GM10266 (cell line): ENCODE measurements at regions not wholly inside any gene's neighbourhood (a gene's known extent, or its start where the extent isn't known, plus 50 kb on each side); places are given as distances from the start of the nearest gene placed in this dataset.

Experiments
- DNase-seq: peaks from one replicate; pipeline ENCODE4 v3.0.0; 2012; ENCODE audit errors: extremely low spot score
- TF ChIP-seq, protein P1 (sequence below): IDR thresholded peaks from 2 replicates; pipeline ENCODE4 v1.5.1; 2012; ENCODE audit warnings: mild to moderate bottlenecking, low read depth; ENCODE audit not compliant: control insufficient read depth, insufficient read depth; ENCODE audit errors: missing control alignments

GRCh38 chr2:123047186-123047585 lies 977.9 kb upstream of the CNTNAP5 start:
- TF ChIP-seq, protein P1, sequence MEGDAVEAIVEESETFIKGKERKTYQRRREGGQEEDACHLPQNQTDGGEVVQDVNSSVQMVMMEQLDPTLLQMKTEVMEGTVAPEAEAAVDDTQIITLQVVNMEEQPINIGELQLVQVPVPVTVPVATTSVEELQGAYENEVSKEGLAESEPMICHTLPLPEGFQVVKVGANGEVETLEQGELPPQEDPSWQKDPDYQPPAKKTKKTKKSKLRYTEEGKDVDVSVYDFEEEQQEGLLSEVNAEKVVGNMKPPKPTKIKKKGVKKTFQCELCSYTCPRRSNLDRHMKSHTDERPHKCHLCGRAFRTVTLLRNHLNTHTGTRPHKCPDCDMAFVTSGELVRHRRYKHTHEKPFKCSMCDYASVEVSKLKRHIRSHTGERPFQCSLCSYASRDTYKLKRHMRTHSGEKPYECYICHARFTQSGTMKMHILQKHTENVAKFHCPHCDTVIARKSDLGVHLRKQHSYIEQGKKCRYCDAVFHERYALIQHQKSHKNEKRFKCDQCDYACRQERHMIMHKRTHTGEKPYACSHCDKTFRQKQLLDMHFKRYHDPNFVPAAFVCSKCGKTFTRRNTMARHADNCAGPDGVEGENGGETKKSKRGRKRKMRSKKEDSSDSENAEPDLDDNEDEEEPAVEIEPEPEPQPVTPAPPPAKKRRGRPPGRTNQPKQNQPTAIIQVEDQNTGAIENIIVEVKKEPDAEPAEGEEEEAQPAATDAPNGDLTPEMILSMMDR, result no peak
- DNase-seq, result no peak

DNA sequence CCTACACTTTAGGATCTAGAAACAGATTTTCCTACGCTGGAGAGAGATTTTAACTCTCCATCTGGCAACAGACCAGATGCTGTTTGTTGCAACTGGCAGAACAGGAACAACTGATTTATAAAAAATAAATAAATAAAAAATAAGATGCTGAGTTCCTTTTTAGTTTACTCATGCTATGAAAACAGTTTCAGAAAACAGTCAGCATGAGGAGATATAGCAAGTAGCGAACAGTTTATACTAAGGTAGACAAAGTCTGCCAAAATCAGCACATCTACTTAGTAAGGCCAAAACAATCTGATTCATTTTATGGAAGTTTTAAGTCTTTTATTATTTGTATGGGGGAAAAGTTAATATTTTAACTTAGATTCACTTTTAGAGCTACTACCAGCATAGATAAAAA lies 974.0 kb upstream of the CNTNAP5 start:
- DNase-seq, result no peak
- TF ChIP-seq, protein P1, result no peak

GRCh38 chr2:123061534-123061933 lies 963.6 kb upstream of the CNTNAP5 start:
- TF ChIP-seq, protein P1, result no peak
- DNase-seq, result no peak

DNA sequence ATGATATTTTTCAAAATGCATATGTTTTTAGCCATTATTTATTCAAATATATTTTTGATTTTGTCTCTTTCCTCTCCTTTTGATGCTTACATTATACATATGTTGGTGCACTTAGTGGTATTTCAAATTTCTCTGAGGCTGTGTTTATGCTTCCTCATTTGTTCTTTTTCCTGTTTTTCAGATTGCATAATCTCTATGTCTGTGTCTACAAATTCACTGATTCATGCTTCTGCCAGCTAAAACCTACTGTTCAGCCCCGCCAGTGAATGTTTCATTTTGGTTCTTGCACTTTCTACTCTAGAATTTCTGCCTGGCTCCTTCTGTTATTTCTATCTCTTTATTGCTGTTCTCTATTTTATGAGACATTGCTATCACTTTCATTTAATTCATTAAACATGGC lies 951.7 kb upstream of the CNTNAP5 start:
- DNase-seq, result no peak
- TF ChIP-seq, protein P1, result no peak

DNA sequence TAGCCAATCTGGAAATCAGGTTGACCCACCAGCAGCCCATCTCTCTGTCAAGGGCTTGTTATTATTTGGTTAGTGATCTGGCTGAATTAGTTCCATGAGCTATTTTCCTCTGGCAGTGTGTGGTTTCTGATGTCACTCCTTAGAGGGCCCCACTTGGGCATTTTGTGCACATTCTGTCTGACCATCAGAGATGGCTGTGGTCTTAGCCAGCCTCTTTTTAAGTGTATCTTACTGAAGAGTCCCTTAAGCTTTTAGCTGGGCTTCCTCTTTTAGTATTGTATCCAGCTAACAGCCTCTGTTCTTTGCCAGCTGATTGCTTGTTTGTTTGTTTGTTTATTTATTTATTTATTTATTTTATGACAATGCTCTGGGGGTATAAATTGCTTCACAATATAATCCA lies 951.1 kb upstream of the CNTNAP5 start:
- DNase-seq, result no peak
- TF ChIP-seq, protein P1, result no peak

DNA sequence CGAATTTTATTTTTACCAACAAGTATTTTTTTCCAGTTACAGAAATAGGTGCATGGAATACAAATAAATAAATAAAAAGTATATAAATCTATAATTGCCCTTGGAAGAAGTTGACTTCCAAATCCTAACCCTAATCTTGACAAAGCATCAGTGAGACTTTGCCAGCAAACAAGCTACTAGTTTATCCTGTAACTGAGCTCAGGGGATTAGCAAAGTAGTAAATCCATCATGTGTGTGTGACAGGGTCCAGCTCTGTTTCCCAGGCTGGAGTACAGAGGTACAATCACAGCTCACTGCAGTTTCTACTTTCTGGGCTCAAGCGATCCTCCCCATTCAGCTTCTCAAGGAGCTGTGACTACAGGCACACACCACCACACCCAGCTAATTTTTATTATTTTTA lies 948.0 kb upstream of the CNTNAP5 start:
- DNase-seq, result no peak
- TF ChIP-seq, protein P1, result no peak

DNA sequence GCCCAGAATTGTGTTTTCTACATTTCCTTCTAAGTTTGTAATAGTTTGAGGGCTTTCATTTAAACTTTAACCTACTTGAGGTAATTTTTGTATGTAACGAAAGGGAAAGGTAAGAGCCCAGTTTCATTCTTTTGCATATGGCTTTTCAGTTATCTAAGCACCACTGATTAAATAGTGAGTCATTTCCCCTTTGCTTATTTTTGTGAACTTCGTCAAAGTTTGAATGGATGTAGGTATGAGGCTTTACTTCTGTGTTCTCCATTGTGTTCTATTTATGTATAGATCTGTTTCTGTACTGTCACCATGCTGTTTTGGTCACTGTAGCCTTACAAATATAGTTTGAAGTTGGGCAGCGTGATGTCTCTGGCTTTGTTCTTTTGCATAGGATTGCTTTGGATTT lies 944.8 kb upstream of the CNTNAP5 start:
- DNase-seq, result no peak
- TF ChIP-seq, protein P1, result no peak
